Pancreas (tissue), 10 donors: ENCODE measurements at regions not wholly inside any gene's neighbourhood (a gene's known extent, or its start where the extent isn't known, plus 50 kb on each side); places are given as distances from the start of the nearest gene placed in this dataset.

ENCODE experiments used
- ATAC-seq, 4 donors: fragments of 200-7000 bp; cut with Tn5 transposase; one replicate each; pipeline versions ENCODE4 v1.8.0 to v1.9.1; 2020; ENCODE audit warnings: mild to moderate bottlenecking in 4 of 4, moderate library complexity in 4 of 4
- DNase-seq, 6 donors: peaks; one replicate each; pipeline ENCODE4 v3.0.0-alpha.2; 2020
- FAIRE-seq: peaks from 2 replicates; lab custom pipeline; 2012; peaks lifted over from hg19 to GRCh38; lab: Jason Lieb, UNC
- H3K27ac ChIP-seq, 4 donors: fragments of 200-600 bp; sonication (generic); 1 replicate in 3 of 4; 2 replicates in 1 of 4; pipeline versions ENCODE4 v1.5.0 to v1.8.0; 2020
- H3K27me3 ChIP-seq, 4 donors: fragments of 200-600 bp; one replicate each; pipeline ENCODE4 v1.8.0; 2021
- H3K36me3 ChIP-seq, 3 donors: fragments of 200-600 bp; sonication (generic) in 1 of 3; one replicate each; pipeline versions ENCODE4 v1.5.0 to v1.8.0; 2020 to 2021
- H3K4me1 ChIP-seq, 3 donors: fragments of 200-600 bp; one replicate each; pipeline ENCODE4 v1.8.0; 2021
- H3K4me3 ChIP-seq, 4 donors: fragments of 200-600 bp; sonication (generic) in 2 of 4; one replicate each; pipeline versions ENCODE4 v1.5.0 to v1.8.0; 2020 to 2021
- H3K9me3 ChIP-seq, 4 donors: fragments of 200-600 bp; one replicate each; pipeline ENCODE4 v1.8.0; 2021
- WGBS, 2 donors: extraction: QIAGEN DNeasy Blood & Tissue Kit; methylation state at CpG; one replicate each; pipeline ENCODE4 v1.1.7; 2013; 5-methylcytosine and 5-hydroxymethylcytosine counted together
- intact Hi-C, 3 donors: fragments of 100-400 bp; cut with DNase I; formaldehyde crosslinking; loops; one replicate each; pipeline versions ENCODE4 v1.11.1 to v1.14.2; 2022
- TF ChIP-seq, protein P1 (sequence below), 4 donors: fragments of 200-600 bp; sonication (generic) in 3 of 4; IDR thresholded peaks; one replicate each; pipeline versions ENCODE4 v1.5.0 to v1.8.0; 2021; ENCODE audit warnings: antibody characterized with exemption in 4 of 4
- donor health status: healthy with polysubstance abuse.
- donor health status: DM: no; HTN: no; CAD: no; lungs with moderate emphysema.
- donor health status: DM: no; HTN: no; CAD: no.
- donor health status: control.
- donor health status: control.
- donor health status: Bipolar disorder and iron deficiency.
- donor health status: DM: yes; HTN: yes; CAD: no.
- donor health status: DM: no; HTN: no; CAD: no.
- donor health status: DM: no; HTN: no; CAD: no.
- donor health status: DM: yes; HTN: yes; CAD: no.

- WGBS, 2 donors = 88 to 89% methylated on average over 1 of the region's 1 CpG
- ATAC-seq (no peak), FAIRE-seq (no peak), DNase-seq (peak in 1 of 6 donors; percentile 24)
- Histone ChIP-seq H3K9me3 (no peaks in the 10 kb centered on the region), H3K27me3 (no peaks in the 10 kb centered on the region), H3K27ac (no peak overlapping the region), H3K36me3 (no peaks in the 10 kb centered on the region), H3K4me1 (no peaks in the 10 kb centered on the region), H3K4me3 (no peak overlapping the region)
- intact Hi-C loops = no loop called here
- TF ChIP-seq, protein P1, sequence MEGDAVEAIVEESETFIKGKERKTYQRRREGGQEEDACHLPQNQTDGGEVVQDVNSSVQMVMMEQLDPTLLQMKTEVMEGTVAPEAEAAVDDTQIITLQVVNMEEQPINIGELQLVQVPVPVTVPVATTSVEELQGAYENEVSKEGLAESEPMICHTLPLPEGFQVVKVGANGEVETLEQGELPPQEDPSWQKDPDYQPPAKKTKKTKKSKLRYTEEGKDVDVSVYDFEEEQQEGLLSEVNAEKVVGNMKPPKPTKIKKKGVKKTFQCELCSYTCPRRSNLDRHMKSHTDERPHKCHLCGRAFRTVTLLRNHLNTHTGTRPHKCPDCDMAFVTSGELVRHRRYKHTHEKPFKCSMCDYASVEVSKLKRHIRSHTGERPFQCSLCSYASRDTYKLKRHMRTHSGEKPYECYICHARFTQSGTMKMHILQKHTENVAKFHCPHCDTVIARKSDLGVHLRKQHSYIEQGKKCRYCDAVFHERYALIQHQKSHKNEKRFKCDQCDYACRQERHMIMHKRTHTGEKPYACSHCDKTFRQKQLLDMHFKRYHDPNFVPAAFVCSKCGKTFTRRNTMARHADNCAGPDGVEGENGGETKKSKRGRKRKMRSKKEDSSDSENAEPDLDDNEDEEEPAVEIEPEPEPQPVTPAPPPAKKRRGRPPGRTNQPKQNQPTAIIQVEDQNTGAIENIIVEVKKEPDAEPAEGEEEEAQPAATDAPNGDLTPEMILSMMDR (IDR thresholded peaks at IDR 0.05) = no peak
These were observed 142.8 kb upstream of the CT83 start for GRCh38 chrX:116605576-116605975.

DNA sequence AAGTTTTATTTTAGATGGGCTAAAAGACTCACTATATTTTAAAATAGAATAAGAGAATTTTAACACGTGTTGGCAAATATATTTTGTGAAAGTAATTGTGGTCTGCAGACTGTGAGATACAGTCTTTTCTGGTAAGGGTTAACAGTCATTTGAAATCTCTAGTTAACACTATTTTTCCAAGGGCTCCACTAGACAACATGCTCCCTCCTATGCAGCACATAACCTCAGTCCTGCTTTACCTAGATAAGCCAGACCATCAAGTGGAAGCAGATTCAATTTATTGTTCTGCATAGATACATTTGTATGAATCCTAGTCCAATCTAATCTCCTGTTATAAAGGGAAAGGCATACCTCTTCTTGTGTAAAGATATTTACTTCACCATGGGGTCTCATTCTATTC is 133.2 kb upstream of the CT83 start:
- H3K27ac ChIP-seq = no peak overlapping the region
- FAIRE-seq (no peak), ATAC-seq (no peak), DNase-seq (no peak)
- H3K36me3 ChIP-seq = no peaks in the 10 kb centered on the region
- intact Hi-C loops = no loop called here
- H3K4me3 ChIP-seq = no peak overlapping the region
- no peaks in the 10 kb centered on the region for H3K4me1 ChIP-seq
- H3K9me3 ChIP-seq = no peaks in the 10 kb centered on the region
- peaks cover 0 to 4% (median 2%) of the 10 kb centered on the region in 4 donors for H3K27me3 ChIP-seq
- 35 to 43% methylated on average over 1 of the region's 1 CpG for WGBS, 2 donors
- TF ChIP-seq, protein P1 (IDR thresholded peaks at IDR 0.05) = no peak
